ENCODE measurements at regions not wholly inside any gene's neighbourhood (a gene's known extent, or its start where the extent isn't known, plus 50 kb on each side); places are given as distances from the start of the nearest gene placed in this dataset.

- Histone ChIP-seq H3K36me3 (ENCODE audit: insufficient read depth) (no peaks in the 10 kb centered on the region), H3K4me2 (no peak overlapping the region), H3K9me2 (ENCODE audit: insufficient read depth) (no peaks in the 10 kb centered on the region), H3K4me3 (no peak overlapping the region), H3K27me3 (ENCODE audit: insufficient read depth) (no peaks in the 10 kb centered on the region), H3F3A (replicated peaks; ENCODE audit: low read depth) (no peaks in the 10 kb centered on the region), H3K4me1 (ENCODE audit: insufficient read depth) (no peaks in the 10 kb centered on the region), H3K27ac (ENCODE audit: low read depth) (no peak overlapping the region), H4K20me1 (replicated peaks; ENCODE audit: insufficient read depth) (no peaks in the 10 kb centered on the region), H3K79me2 (replicated peaks; ENCODE audit: insufficient read depth) (no peaks in the 10 kb centered on the region), H2AFZ (no peak overlapping the region)
- TF ChIP-seq NANOG (IDR thresholded peaks at IDR 0.05; ENCODE audit: borderline replicate concordance) (no peak), EZH2 (IDR thresholded peaks at IDR 0.05; ENCODE audit: low read depth, unreplicated experiment) (no peak), ZNF331 (CRISPR knock-in tag; IDR thresholded peaks at IDR 0.05; ENCODE audit: low read depth) (no peak), ZNF114 (CRISPR knock-in tag; IDR thresholded peaks at IDR 0.05) (no peak), CREB1 (CRISPR knock-in tag; IDR thresholded peaks at IDR 0.05; ENCODE audit: low read depth) (no peak), CTCF (conservative IDR thresholded peaks at IDR 0.05; ENCODE audit: low read depth in 2 of 2) (no peak), EZH2phosphoT487 (IDR thresholded peaks at IDR 0.05; ENCODE audit: unreplicated experiment) (no peak)
- Mint-ChIP-seq H3K4me3 (no peak overlapping the region), H3K36me3 (ENCODE audit: low read depth) (peaks cover 4% of the 10 kb centered on the region; the same call in 2 of the 3 replicates), H3K27me3 (ENCODE audit: insufficient read depth, low read depth, poor library complexity) (peaks cover 8% of the 10 kb centered on the region), H3K4me1 (peaks cover 9% of the 10 kb centered on the region), H3K27ac (no peak overlapping the region), H3K9me3 (peaks cover 7% of the 10 kb centered on the region)
- ATAC-seq: no peak
- no peak for DNase-seq (ENCODE audit: low spot score)
Observed at GRCh38 chr2:239523954-239524330, 123.1 kb upstream of the HDAC4 start.

- TF ChIP-seq NANOG (IDR thresholded peaks at IDR 0.05; ENCODE audit: borderline replicate concordance): no peak
- no peak for TF ChIP-seq JUNB (IDR thresholded peaks at IDR 0.05; ENCODE audit: unreplicated experiment)
- TF ChIP-seq ZNF331 (CRISPR knock-in tag; IDR thresholded peaks at IDR 0.05; ENCODE audit: low read depth): no peak
- no peak for TF ChIP-seq ZNF114 (CRISPR knock-in tag; IDR thresholded peaks at IDR 0.05)
- TF ChIP-seq ETS1 (IDR thresholded peaks at IDR 0.05): no peak
- no peak for TF ChIP-seq ZNF462 (CRISPR knock-in tag; IDR thresholded peaks at IDR 0.05)
- no peak for TF ChIP-seq EZH2 (IDR thresholded peaks at IDR 0.05; ENCODE audit: low read depth, unreplicated experiment)
- Histone ChIP-seq H3K4me2 (no peak overlapping the region), H3K4me3 (no peak overlapping the region), H3K27me3 (ENCODE audit: insufficient read depth) (no peaks in the 10 kb centered on the region), H2AFZ (no peak overlapping the region), H3K27ac (ENCODE audit: low read depth) (no peak overlapping the region), H3K36me3 (ENCODE audit: insufficient read depth) (no peaks in the 10 kb centered on the region), H3F3A (replicated peaks; ENCODE audit: low read depth) (no peaks in the 10 kb centered on the region), H3K79me2 (replicated peaks; ENCODE audit: insufficient read depth) (no peaks in the 10 kb centered on the region), H3K9me2 (ENCODE audit: insufficient read depth) (no peaks in the 10 kb centered on the region), H4K20me1 (replicated peaks; ENCODE audit: insufficient read depth) (no peaks in the 10 kb centered on the region), H3K4me1 (ENCODE audit: insufficient read depth) (no peaks in the 10 kb centered on the region)
- Mint-ChIP-seq H3K36me3 (ENCODE audit: low read depth) (peaks cover 4% of the 10 kb centered on the region; the same call in 2 of the 3 replicates), H3K4me1 (peaks cover 10% of the 10 kb centered on the region), H3K27me3 (ENCODE audit: insufficient read depth, low read depth, poor library complexity) (peaks cover 8% of the 10 kb centered on the region), H3K27ac (no peak overlapping the region), H3K9me3 (peaks cover 7% of the 10 kb centered on the region), H3K4me3 (no peak overlapping the region)
- DNase-seq (ENCODE audit: low spot score) (no peak), ATAC-seq (no peak)
Observed at GRCh38 chr2:239523147-239523953, 122.5 kb upstream of the HDAC4 start.
